Transverse colon (tissue), 1 donor: ENCODE measurements at regions not wholly inside any gene's neighbourhood (a gene's known extent, or its start where the extent isn't known, plus 50 kb on each side); places are given as distances from the start of the nearest gene placed in this dataset.

Source experiments
- EP300 ChIP-seq: sonication (generic); formaldehyde crosslinking; IDR thresholded peaks from one replicate; pipeline ENCODE4 v1.6.1; 2017; ENCODE audit warnings: antibody characterized with exemption, low read depth
- POLR2A ChIP-seq: fragments of 450-650 bp; IDR thresholded peaks from one replicate; pipeline ENCODE4 v1.6.1; 2016; ENCODE audit warnings: antibody characterized with exemption, mild to moderate bottlenecking, moderate library complexity

GRCh38 chr5:155416765-155417164 is 403.2 kb downstream of the KIF4B start:
- TF ChIP-seq EP300 (no peak), POLR2A (no peak)
